RWPE2 (cell line): ENCODE measurements at regions not wholly inside any gene's neighbourhood (a gene's known extent, or its start where the extent isn't known, plus 50 kb on each side); places are given as distances from the start of the nearest gene placed in this dataset.

ENCODE experiments used
- ATAC-seq: fragments of 200-7000 bp; cut with Tn5 transposase; 3 replicates; pipeline ENCODE4 v1.9.1; 2021; ENCODE audit warnings: low read depth
- DNase-seq: peaks from one replicate; pipeline ENCODE4 v3.0.0-alpha.2; 2020; ENCODE audit warnings: low spot score
- H3K27ac ChIP-seq: fragments of 450-650 bp; 2 replicates; pipeline ENCODE4 v1.5.1; 2017; ENCODE audit warnings: mild to moderate bottlenecking; ENCODE audit not compliant: poor library complexity, severe bottlenecking
- H3K27me3 ChIP-seq: fragments of 250-450 bp; sonication (Bioruptor Pico); 2 replicates; pipeline ENCODE4 v1.5.1; 2021; ENCODE audit warnings: mild to moderate bottlenecking, moderate library complexity; ENCODE audit not compliant: insufficient read depth, poor library complexity, severe bottlenecking
- H3K36me3 ChIP-seq: fragments of 250-450 bp; sonication (Bioruptor Pico); 2 replicates; pipeline ENCODE4 v1.5.1; 2020; ENCODE audit warnings: low read depth, mild to moderate bottlenecking, moderate library complexity
- H3K4me1 ChIP-seq: fragments of 250-450 bp; sonication (Bioruptor Pico); 2 replicates; pipeline ENCODE4 v1.5.1; 2021; ENCODE audit warnings: mild to moderate bottlenecking, moderate library complexity; ENCODE audit not compliant: insufficient read depth, poor library complexity, severe bottlenecking
- H3K4me3 ChIP-seq: fragments of 250-450 bp; sonication (Bioruptor Pico); 2 replicates; pipeline ENCODE4 v1.5.1; 2021; ENCODE audit warnings: mild to moderate bottlenecking, moderate library complexity; ENCODE audit not compliant: severe bottlenecking
- H3K9me3 ChIP-seq: fragments of 250-450 bp; sonication (Bioruptor Pico); 2 replicates; pipeline ENCODE4 v1.5.1; 2021; ENCODE audit warnings: mild to moderate bottlenecking, moderate library complexity; ENCODE audit not compliant: severe bottlenecking
- TF ChIP-seq, protein P1 (sequence below): fragments of 450-650 bp; IDR thresholded peaks from one replicate; pipeline ENCODE4 v1.5.1; 2017; ENCODE audit warnings: mild to moderate bottlenecking, moderate library complexity; ENCODE audit not compliant: poor library complexity, severe bottlenecking

GRCh38 chr6:71608646-71609045 lies 277.7 kb upstream of the RIMS1 start:
- peaks cover 10% of the 10 kb centered on the region for H3K4me1 ChIP-seq
- DNase-seq (no peak), ATAC-seq (peak; percentile 98)
- no peak overlapping the region for H3K4me3 ChIP-seq
- H3K27ac ChIP-seq = peak overlapping the region; percentile 24
- no peaks in the 10 kb centered on the region for H3K9me3 ChIP-seq
- H3K27me3 ChIP-seq = no peaks in the 10 kb centered on the region
- H3K36me3 ChIP-seq = no peaks in the 10 kb centered on the region
- TF ChIP-seq, protein P1, sequence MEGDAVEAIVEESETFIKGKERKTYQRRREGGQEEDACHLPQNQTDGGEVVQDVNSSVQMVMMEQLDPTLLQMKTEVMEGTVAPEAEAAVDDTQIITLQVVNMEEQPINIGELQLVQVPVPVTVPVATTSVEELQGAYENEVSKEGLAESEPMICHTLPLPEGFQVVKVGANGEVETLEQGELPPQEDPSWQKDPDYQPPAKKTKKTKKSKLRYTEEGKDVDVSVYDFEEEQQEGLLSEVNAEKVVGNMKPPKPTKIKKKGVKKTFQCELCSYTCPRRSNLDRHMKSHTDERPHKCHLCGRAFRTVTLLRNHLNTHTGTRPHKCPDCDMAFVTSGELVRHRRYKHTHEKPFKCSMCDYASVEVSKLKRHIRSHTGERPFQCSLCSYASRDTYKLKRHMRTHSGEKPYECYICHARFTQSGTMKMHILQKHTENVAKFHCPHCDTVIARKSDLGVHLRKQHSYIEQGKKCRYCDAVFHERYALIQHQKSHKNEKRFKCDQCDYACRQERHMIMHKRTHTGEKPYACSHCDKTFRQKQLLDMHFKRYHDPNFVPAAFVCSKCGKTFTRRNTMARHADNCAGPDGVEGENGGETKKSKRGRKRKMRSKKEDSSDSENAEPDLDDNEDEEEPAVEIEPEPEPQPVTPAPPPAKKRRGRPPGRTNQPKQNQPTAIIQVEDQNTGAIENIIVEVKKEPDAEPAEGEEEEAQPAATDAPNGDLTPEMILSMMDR = no peak

DNA sequence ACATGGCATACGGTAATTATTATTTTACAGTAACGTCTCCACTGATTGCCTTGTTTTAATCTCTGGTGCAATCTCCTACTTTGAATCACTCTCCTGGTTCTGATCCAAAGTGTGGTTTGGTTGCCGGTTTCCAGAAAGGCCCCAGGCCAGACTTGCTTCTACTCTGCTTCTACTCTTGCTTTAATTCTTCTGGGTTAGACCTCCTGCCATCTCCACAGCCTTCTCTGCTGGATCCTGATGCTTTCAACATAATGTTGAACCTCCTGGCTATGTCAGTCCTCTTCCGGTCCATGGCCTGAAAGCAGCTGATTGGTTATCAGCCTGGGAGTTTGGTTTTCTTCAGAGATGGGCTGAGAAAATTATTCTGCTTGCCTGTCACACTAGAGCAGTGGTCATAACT lies 266.5 kb upstream of the RIMS1 start:
- H3K9me3 ChIP-seq = no peaks in the 10 kb centered on the region
- DNase-seq = no peak
- no peak for ATAC-seq

GRCh38 chr6:71621918-71622519 lies 264.3 kb upstream of the RIMS1 start:
- Histone ChIP-seq H3K36me3 (no peaks in the 10 kb centered on the region), H3K4me3 (no peak overlapping the region), H3K27me3 (peaks cover 2% of the 10 kb centered on the region), H3K27ac (no peak overlapping the region), H3K4me1 (no peaks in the 10 kb centered on the region), H3K9me3 (no peaks in the 10 kb centered on the region)
- TF ChIP-seq, protein P1 = peak; percentile 68
- DNase-seq (no peak), ATAC-seq (no peak)

More for the DNA sequence above, 266.5 kb upstream of the RIMS1 start:
- no peak overlapping the region for H3K27ac ChIP-seq
- H3K4me1 ChIP-seq = no peaks in the 10 kb centered on the region
- H3K4me3 ChIP-seq = no peak overlapping the region
- TF ChIP-seq, protein P1 = no peak
- peaks cover 2% of the 10 kb centered on the region for H3K27me3 ChIP-seq
- H3K36me3 ChIP-seq = no peaks in the 10 kb centered on the region

- no peaks in the 10 kb centered on the region for H3K27me3 ChIP-seq
- ATAC-seq = no peak
- H3K4me3 ChIP-seq = no peak overlapping the region
- H3K4me1 ChIP-seq = no peaks in the 10 kb centered on the region
- no peaks in the 10 kb centered on the region for H3K36me3 ChIP-seq
- no peak overlapping the region for H3K27ac ChIP-seq
- TF ChIP-seq, protein P1 = no peak
- no peak for DNase-seq
- H3K9me3 ChIP-seq = no peaks in the 10 kb centered on the region
Measured at GRCh38 chr6:71642120-71642519, 244.2 kb upstream of the RIMS1 start.

- TF ChIP-seq, protein P1 = no peak
- H3K4me3 ChIP-seq = no peak overlapping the region
- ATAC-seq (no peak), DNase-seq (no peak)
- no peaks in the 10 kb centered on the region for H3K4me1 ChIP-seq
- H3K36me3 ChIP-seq = no peaks in the 10 kb centered on the region
- no peaks in the 10 kb centered on the region for H3K27me3 ChIP-seq
- no peak overlapping the region for H3K27ac ChIP-seq
- no peaks in the 10 kb centered on the region for H3K9me3 ChIP-seq
Measured at GRCh38 chr6:71642793-71643192, 243.6 kb upstream of the RIMS1 start.
